ENCODE measurements at regions not wholly inside any gene's neighbourhood (a gene's known extent, or its start where the extent isn't known, plus 50 kb on each side); places are given as distances from the start of the nearest gene placed in this dataset.

GRCh38 chr12:9351136-9351535, 142.9 kb upstream of the PZP start:
- no CpG with 5 or more reads among the region's 2 CpGs for WGBS, 2 donors (ENCODE audit: extremely low coverage in 2 of 2, insufficient read length in 2 of 2, insufficient replicate concordance in 1 of 2)
- no peak overlapping the region for H2AK5ac ChIP-seq (ENCODE audit: low read depth, low read length)
- no peak overlapping the region for H3K9ac ChIP-seq (ENCODE audit: low read depth, low read length, poor library complexity)
- no peak overlapping the region for H2AFZ ChIP-seq (ENCODE audit: low read length)
- H4K8ac ChIP-seq (ENCODE audit: low read depth, low read length), result no peak overlapping the region
- H3K23ac ChIP-seq (ENCODE audit: low read depth, low read length, poor library complexity), result no peak overlapping the region
- peaks cover 5 to 31% of the 10 kb centered on the region in 2 donors for H3K9me3 ChIP-seq (replicated peaks in 1 of 2; ENCODE audit: control insufficient read depth in 2 of 2, insufficient read depth in 1 of 2, low read depth in 1 of 2, low read length in 2 of 2)
- no peaks in the 10 kb centered on the region for H3K27me3 ChIP-seq (ENCODE audit: control insufficient read depth in 3 of 3, insufficient read depth in 3 of 3, low read depth in 1 of 3, low read length in 3 of 3)
- H2BK15ac ChIP-seq (ENCODE audit: low read length), result no peak overlapping the region
- no peak overlapping the region for H2BK12ac ChIP-seq (ENCODE audit: low read length)
- no peak overlapping the region for H3K18ac ChIP-seq (ENCODE audit: low read length)
- H3K79me1 ChIP-seq (ENCODE audit: low read depth, low read length), result no peaks in the 10 kb centered on the region
- peaks cover 0 to 13% of the 10 kb centered on the region in 2 donors for H3K36me3 ChIP-seq (replicated peaks in 1 of 2; ENCODE audit: control insufficient read depth in 2 of 2, insufficient read depth in 2 of 2, low read length in 2 of 2)
- DNase-seq (ENCODE audit: low spot score), result no peak
- no peak overlapping the region for H4K91ac ChIP-seq (ENCODE audit: low read depth, low read length, poor library complexity)
- no peak overlapping the region for H2BK120ac ChIP-seq (ENCODE audit: low read depth, low read length)
- no peak overlapping the region for H2BK5ac ChIP-seq (ENCODE audit: low read length)
- no peak overlapping the region for H3K27ac ChIP-seq (replicated peaks; ENCODE audit: low read length)
- H3K4me2 ChIP-seq (ENCODE audit: insufficient read depth, low read length, poor library complexity, severe bottlenecking), result no peak overlapping the region
- no peak overlapping the region for H3K14ac ChIP-seq (ENCODE audit: low read length)
- no peak overlapping the region for H3K4ac ChIP-seq (ENCODE audit: low read length)
- H3K4me1 ChIP-seq (ENCODE audit: control insufficient read depth in 2 of 2, insufficient read depth in 1 of 2, low read depth in 1 of 2, low read length in 2 of 2), result no peaks in the 10 kb centered on the region
- no peak overlapping the region for H3K4me3 ChIP-seq (ENCODE audit: low read length in 2 of 2)

DNA sequence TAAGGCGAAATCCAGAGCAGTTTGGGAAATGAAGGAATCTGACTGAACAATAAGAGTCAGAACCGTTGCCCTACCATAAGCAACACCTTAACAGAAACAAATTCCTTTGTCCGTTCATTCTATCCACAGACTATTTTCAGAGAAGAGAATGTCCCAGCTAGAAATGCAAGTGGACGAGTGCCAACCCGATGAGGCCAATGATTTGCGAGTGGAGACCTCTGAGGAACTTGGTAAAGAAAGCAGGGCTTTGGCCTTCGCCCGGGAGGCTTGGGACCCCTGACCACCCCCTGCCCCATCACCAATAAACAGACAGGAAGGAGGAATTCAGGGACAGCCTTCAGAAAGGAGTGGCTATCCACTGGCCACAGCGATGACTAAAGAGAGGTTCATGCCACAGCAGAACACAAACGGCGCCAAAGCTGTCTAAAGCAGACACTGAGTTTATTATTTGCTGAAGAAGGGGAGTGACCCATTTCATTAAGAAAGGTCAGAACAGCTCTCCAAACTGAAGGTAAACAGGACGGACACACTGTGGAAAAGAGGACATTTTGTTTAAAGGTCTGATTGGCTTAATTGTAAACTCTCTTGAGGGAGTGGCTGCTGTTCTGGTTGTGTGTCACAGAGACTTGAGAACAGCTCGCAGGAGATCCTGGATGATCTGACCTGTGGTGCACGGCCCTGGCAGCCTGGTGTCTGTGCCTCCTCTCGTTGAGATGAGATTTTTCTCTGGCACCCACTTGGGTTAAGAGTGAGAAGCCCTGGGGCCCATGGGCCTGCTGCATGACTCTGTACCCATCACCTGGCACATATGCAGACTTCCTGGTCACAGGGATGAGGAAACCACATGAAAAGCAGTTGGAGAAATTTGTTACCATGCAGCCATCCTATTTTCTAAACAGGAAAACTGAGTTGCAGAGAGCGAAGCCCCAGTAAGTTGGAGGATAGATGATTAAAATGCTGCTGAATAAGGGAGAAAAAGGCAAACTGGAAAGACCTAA, 142.0 kb upstream of the PZP start:
- no peak for DNase-seq (ENCODE audit: low spot score)
- no CpG with 5 or more reads among the region's 16 CpGs for WGBS, 2 donors (ENCODE audit: extremely low coverage in 2 of 2, insufficient read length in 2 of 2, insufficient replicate concordance in 1 of 2)
- no peak overlapping the region for H3K18ac ChIP-seq (ENCODE audit: low read length)

GRCh38 chr12:9348906-9349518, 140.8 kb upstream of the PZP start:
- Histone ChIP-seq H2AFZ (ENCODE audit: low read length) (no peak overlapping the region), H4K91ac (ENCODE audit: low read depth, low read length, poor library complexity) (no peak overlapping the region), H3K4ac (ENCODE audit: low read length) (no peak overlapping the region), H4K8ac (ENCODE audit: low read depth, low read length) (no peak overlapping the region), H3K79me1 (ENCODE audit: low read depth, low read length) (no peaks in the 10 kb centered on the region), H2BK15ac (ENCODE audit: low read length) (no peak overlapping the region), H3K27ac (replicated peaks; ENCODE audit: low read length) (no peak overlapping the region), H3K4me2 (ENCODE audit: insufficient read depth, low read length, poor library complexity, severe bottlenecking) (no peak overlapping the region), H3K9me3 (replicated peaks in 1 of 2; ENCODE audit: control insufficient read depth in 2 of 2, insufficient read depth in 1 of 2, low read depth in 1 of 2, low read length in 2 of 2) (peaks cover 5 to 24% of the 10 kb centered on the region in 2 donors), H2AK5ac (ENCODE audit: low read depth, low read length) (no peak overlapping the region), H3K4me3 (ENCODE audit: low read length in 2 of 2) (no peak overlapping the region), H3K14ac (ENCODE audit: low read length) (no peak overlapping the region), H2BK12ac (ENCODE audit: low read length) (no peak overlapping the region), H3K9ac (ENCODE audit: low read depth, low read length, poor library complexity) (no peak overlapping the region), H3K23ac (ENCODE audit: low read depth, low read length, poor library complexity) (no peak overlapping the region), H3K36me3 (replicated peaks in 1 of 2; ENCODE audit: control insufficient read depth in 2 of 2, insufficient read depth in 2 of 2, low read length in 2 of 2) (peaks cover 0 to 13% of the 10 kb centered on the region in 2 donors), H2BK5ac (ENCODE audit: low read length) (no peak overlapping the region), H2BK120ac (ENCODE audit: low read depth, low read length) (no peak overlapping the region), H3K27me3 (ENCODE audit: control insufficient read depth in 3 of 3, insufficient read depth in 3 of 3, low read depth in 1 of 3, low read length in 3 of 3) (no peaks in the 10 kb centered on the region), H3K18ac (ENCODE audit: low read length) (no peak overlapping the region), H3K4me1 (ENCODE audit: control insufficient read depth in 2 of 2, insufficient read depth in 1 of 2, low read depth in 1 of 2, low read length in 2 of 2) (no peaks in the 10 kb centered on the region)
- no peak for DNase-seq (ENCODE audit: low spot score)
- WGBS, 2 donors (ENCODE audit: extremely low coverage in 2 of 2, insufficient read length in 2 of 2, insufficient replicate concordance in 1 of 2), result no CpG with 5 or more reads among the region's 29 CpGs

More for the DNA sequence above, 142.0 kb upstream of the PZP start:
- no peak overlapping the region for H3K27ac ChIP-seq (replicated peaks; ENCODE audit: low read length)
- H2BK120ac ChIP-seq (ENCODE audit: low read depth, low read length), result no peak overlapping the region
- no peak overlapping the region for H3K23ac ChIP-seq (ENCODE audit: low read depth, low read length, poor library complexity)
- no peak overlapping the region for H3K9ac ChIP-seq (ENCODE audit: low read depth, low read length, poor library complexity)
- no peak overlapping the region for H2BK5ac ChIP-seq (ENCODE audit: low read length)
- H4K91ac ChIP-seq (ENCODE audit: low read depth, low read length, poor library complexity), result no peak overlapping the region
- H3K4me3 ChIP-seq (ENCODE audit: low read length in 2 of 2), result no peak overlapping the region
- H3K79me1 ChIP-seq (ENCODE audit: low read depth, low read length), result no peaks in the 10 kb centered on the region
- no peak overlapping the region for H4K8ac ChIP-seq (ENCODE audit: low read depth, low read length)
- no peak overlapping the region for H2BK12ac ChIP-seq (ENCODE audit: low read length)
- peaks cover 5 to 31% of the 10 kb centered on the region in 2 donors for H3K9me3 ChIP-seq (replicated peaks in 1 of 2; ENCODE audit: control insufficient read depth in 2 of 2, insufficient read depth in 1 of 2, low read depth in 1 of 2, low read length in 2 of 2)
- no peak overlapping the region for H3K4me2 ChIP-seq (ENCODE audit: insufficient read depth, low read length, poor library complexity, severe bottlenecking)
- peaks cover 0 to 13% of the 10 kb centered on the region in 2 donors for H3K36me3 ChIP-seq (replicated peaks in 1 of 2; ENCODE audit: control insufficient read depth in 2 of 2, insufficient read depth in 2 of 2, low read length in 2 of 2)
- H2BK15ac ChIP-seq (ENCODE audit: low read length), result no peak overlapping the region
- no peak overlapping the region for H3K14ac ChIP-seq (ENCODE audit: low read length)
- no peak overlapping the region for H2AK5ac ChIP-seq (ENCODE audit: low read depth, low read length)
- H3K4me1 ChIP-seq (ENCODE audit: control insufficient read depth in 2 of 2, insufficient read depth in 1 of 2, low read depth in 1 of 2, low read length in 2 of 2), result no peaks in the 10 kb centered on the region
- no peak overlapping the region for H3K4ac ChIP-seq (ENCODE audit: low read length)
- no peaks in the 10 kb centered on the region for H3K27me3 ChIP-seq (ENCODE audit: control insufficient read depth in 3 of 3, insufficient read depth in 3 of 3, low read depth in 1 of 3, low read length in 3 of 3)
- H2AFZ ChIP-seq (ENCODE audit: low read length), result no peak overlapping the region
